OCI-LY7 (cell line): ENCODE measurements at regions not wholly inside any gene's neighbourhood (a gene's known extent, or its start where the extent isn't known, plus 50 kb on each side); places are given as distances from the start of the nearest gene placed in this dataset.

Experiments used
- CTCF ChIP-seq: fragments of 200-600 bp; sonication (generic); conservative IDR thresholded peaks from 2 replicates; pipeline ENCODE4 v1.5.1; 2014; ENCODE audit warnings: mild to moderate bottlenecking, antibody characterized with exemption, low read length, moderate library complexity, mixed read lengths
- EZH2phosphoT487 ChIP-seq: fragments of 200-600 bp; sonication (generic); IDR thresholded peaks from 2 replicates; pipeline ENCODE4 v1.6.1; 2018; ENCODE audit warnings: low read depth, borderline replicate concordance, mild to moderate bottlenecking, mixed run types, antibody characterized with exemption, low read length, moderate library complexity, mixed read lengths

- no peak for TF ChIP-seq CTCF
- no peak for TF ChIP-seq EZH2phosphoT487
Observed at GRCh38 chr12:83276904-83277303, 590.2 kb downstream of the TMTC2 start.
